Epidermal melanocyte (primary cell): ENCODE measurements at regions not wholly inside any gene's neighbourhood (a gene's known extent, or its start where the extent isn't known, plus 50 kb on each side); places are given as distances from the start of the nearest gene placed in this dataset.

ENCODE experiments used
- DNase-seq: peaks from one replicate; pipeline ENCODE4 v3.0.0; 2011; ENCODE audit warnings: low spot score; ENCODE audit not compliant: insufficient read length

- no peak for DNase-seq
Measured at GRCh38 chr1:165031001-165031400, 325.5 kb downstream of the LMX1A start.

- no peak for DNase-seq
Measured at GRCh38 chr1:165025805-165026204, 330.7 kb downstream of the LMX1A start.

GRCh38 chr1:165014753-165015152, 341.8 kb downstream of the LMX1A start:
- no peak for DNase-seq

GRCh38 chr1:165011991-165012531, 344.5 kb downstream of the LMX1A start:
- no peak for DNase-seq

- DNase-seq = no peak
Measured at GRCh38 chr1:165011186-165011585, 345.3 kb downstream of the LMX1A start.

GRCh38 chr1:165010418-165011070, 346.0 kb downstream of the LMX1A start:
- no peak for DNase-seq

GRCh38 chr1:165006831-165007230, 349.7 kb downstream of the LMX1A start:
- DNase-seq = no peak

GRCh38 chr1:164999146-164999545, 357.4 kb downstream of the LMX1A start:
- DNase-seq = no peak

GRCh38 chr1:164991763-164992314, 364.7 kb downstream of the LMX1A start:
- DNase-seq = no peak

- DNase-seq = no peak
Measured at GRCh38 chr1:164983023-164983650, 373.4 kb downstream of the LMX1A start.

- DNase-seq = no peak
Measured at GRCh38 chr1:164982545-164982944, 374.0 kb downstream of the LMX1A start.

GRCh38 chr1:164977561-164977960, 379.0 kb downstream of the LMX1A start:
- no peak for DNase-seq

- no peak for DNase-seq
Measured at GRCh38 chr1:164971921-164972415, 384.5 kb downstream of the LMX1A start.

GRCh38 chr1:164971391-164971790, 385.1 kb downstream of the LMX1A start:
- no peak for DNase-seq

GRCh38 chr1:164969253-164969652, 387.3 kb downstream of the LMX1A start:
- DNase-seq = no peak

- DNase-seq = no peak
Measured at GRCh38 chr1:164967300-164967699, 389.2 kb downstream of the LMX1A start.

- no peak for DNase-seq
Measured at GRCh38 chr1:164961715-164962114, 394.8 kb downstream of the LMX1A start.

GRCh38 chr1:164958982-164959768, 397.3 kb downstream of the LMX1A start:
- no peak for DNase-seq

GRCh38 chr1:164953815-164954214, 394.8 kb downstream of the PBX1 start:
- no peak for DNase-seq

- DNase-seq = no peak
Measured at GRCh38 chr1:164953098-164953497, 394.1 kb downstream of the PBX1 start.

GRCh38 chr1:164951508-164951907, 392.5 kb downstream of the PBX1 start:
- DNase-seq = no peak

GRCh38 chr1:164950541-164950986, 391.6 kb downstream of the PBX1 start:
- DNase-seq = no peak
